Activated CD4-positive, alpha-beta T cell treated with anti-CD3 and anti-CD28 coated beads, Interleukin-2, amount 50 U/mL, for 48 hours (primary cell): ENCODE measurements at regions not wholly inside any gene's neighbourhood (a gene's known extent, or its start where the extent isn't known, plus 50 kb on each side); places are given as distances from the start of the nearest gene placed in this dataset.
"Not testable (repeated sequence)": the region's sequence is repeated elsewhere in the genome, so short reads cannot be mapped to it uniquely, and the experiment has no call there.

Experiments
- DNase-seq, 2 experiments: peaks; one replicate each; pipeline ENCODE4 v3.0.0-alpha.2; 2020

GRCh38 chr5:124206540-124206939, 539.9 kb downstream of the ZNF608 start:
- DNase-seq: no peak

GRCh38 chr5:124203303-124203702, 543.1 kb downstream of the ZNF608 start:
- DNase-seq: no peak

GRCh38 chr5:124200381-124200780, 546.1 kb downstream of the ZNF608 start:
- no peak for DNase-seq

- no peak for DNase-seq
Measured at GRCh38 chr5:124199893-124200292, 546.5 kb downstream of the ZNF608 start.

GRCh38 chr5:124195411-124195810, 551.0 kb downstream of the ZNF608 start:
- DNase-seq: no peak

- no peak for DNase-seq
Measured at GRCh38 chr5:124194282-124194681, 552.2 kb downstream of the ZNF608 start.

- no peak for DNase-seq
Measured at GRCh38 chr5:124193371-124193789, 553.1 kb downstream of the ZNF608 start.

GRCh38 chr5:124192716-124193115, 553.7 kb downstream of the ZNF608 start:
- no peak for DNase-seq

GRCh38 chr5:124185716-124186115, 560.7 kb downstream of the ZNF608 start:
- no peak for DNase-seq

- DNase-seq: no peak
Measured at GRCh38 chr5:124182133-124182532, 564.3 kb downstream of the ZNF608 start.

GRCh38 chr5:124180875-124181461, 565.5 kb downstream of the ZNF608 start:
- no peak for DNase-seq

- DNase-seq: no peak
Measured at GRCh38 chr5:124180299-124180874, 566.1 kb downstream of the ZNF608 start.

- DNase-seq: no peak
Measured at GRCh38 chr5:124179819-124180218, 566.6 kb downstream of the ZNF608 start.

- no peak for DNase-seq
Measured at GRCh38 chr5:124178050-124178449, 568.4 kb downstream of the ZNF608 start.

GRCh38 chr5:124176692-124177091, 569.7 kb downstream of the ZNF608 start:
- no peak for DNase-seq

- DNase-seq: no peak
Measured at GRCh38 chr5:124173386-124173785, 573.1 kb downstream of the ZNF608 start.

- DNase-seq: no peak
Measured at GRCh38 chr5:124172389-124173003, 573.9 kb downstream of the ZNF608 start.

- DNase-seq: not testable (repeated sequence)
Measured at GRCh38 chr5:124168093-124168492, 578.3 kb downstream of the ZNF608 start.

- no peak for DNase-seq
Measured at GRCh38 chr5:124162767-124163532, 583.5 kb downstream of the ZNF608 start.

GRCh38 chr5:124161266-124161665, 585.2 kb downstream of the ZNF608 start:
- DNase-seq: no peak

- no peak for DNase-seq
Measured at GRCh38 chr5:124160265-124160664, 586.2 kb downstream of the ZNF608 start.

- DNase-seq: no peak
Measured at GRCh38 chr5:124157320-124157719, 589.1 kb downstream of the ZNF608 start.

GRCh38 chr5:124156415-124156996, 589.9 kb downstream of the ZNF608 start:
- DNase-seq: no peak
